ENCODE measurements at regions not wholly inside any gene's neighbourhood (a gene's known extent, or its start where the extent isn't known, plus 50 kb on each side); places are given as distances from the start of the nearest gene placed in this dataset.

DNA sequence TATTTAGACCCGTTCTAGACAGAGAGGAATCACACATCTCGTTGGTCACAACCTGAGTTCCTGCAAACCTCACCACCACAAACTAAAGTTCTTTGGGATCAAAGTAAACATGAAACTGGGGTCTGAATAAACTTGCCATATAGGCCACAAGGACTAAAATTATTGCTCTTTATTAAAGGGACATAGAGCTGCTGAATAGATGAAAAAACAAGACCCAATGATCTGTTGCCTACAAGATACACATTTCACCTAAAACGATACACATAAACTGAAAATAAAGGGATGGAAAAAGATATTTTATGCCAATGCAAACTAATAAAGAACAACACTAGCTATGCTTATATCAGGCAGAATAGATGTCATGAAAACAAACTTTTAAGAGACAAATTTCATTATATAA is 623.0 kb downstream of the TBC1D32 start:
- H3K36me3 ChIP-seq (ENCODE audit: control insufficient read depth, insufficient read depth, low read length) = no peaks in the 10 kb centered on the region
- no peaks in the 10 kb centered on the region for H3K4me1 ChIP-seq (ENCODE audit: control insufficient read depth, insufficient read depth, low read length)
- H3K4ac ChIP-seq (ENCODE audit: low read depth, low read length) = no peak overlapping the region
- H3K23ac ChIP-seq (ENCODE audit: low read depth, low read length) = no peak overlapping the region
- peaks cover 6% of the 10 kb centered on the region for H3K9me3 ChIP-seq (ENCODE audit: control insufficient read depth, insufficient read depth, low read length)
- no peak overlapping the region for H2AK5ac ChIP-seq (ENCODE audit: low read depth, low read length)
- no peaks in the 10 kb centered on the region for H3K79me1 ChIP-seq (ENCODE audit: low read depth in 1 of 2, low read length in 2 of 2)
- H4K5ac ChIP-seq (ENCODE audit: low read depth, low read length) = no peak overlapping the region
- no peak for TF ChIP-seq FOS (IDR thresholded peaks at IDR 0.05; ENCODE audit: low read depth, low read length)
- TF ChIP-seq CHD1 (IDR thresholded peaks at IDR 0.05; ENCODE audit: low read depth, low read length) = no peak
- no peak for TF ChIP-seq NFE2L2 (IDR thresholded peaks at IDR 0.05; ENCODE audit: low read depth, low read length)
- no peak for TF ChIP-seq RCOR1 (IDR thresholded peaks at IDR 0.05; ENCODE audit: insufficient replicate concordance, low read length)
- no peak for TF ChIP-seq BHLHE40 (IDR thresholded peaks at IDR 0.05; ENCODE audit: low read depth, low read length)
- TF ChIP-seq RFX5 (IDR thresholded peaks at IDR 0.05; ENCODE audit: low read depth, low read length) = no peak
- dilution Hi-C loops (cut with HindIII; ENCODE audit: low sequenced_read_pairs, unreplicated experiment) (no loop called here), in situ Hi-C loops (cut with MboI; ENCODE audit: low sequenced_read_pairs) (no loop called here), intact Hi-C loops (cut with micrococcal nuclease) (no loop called here)
- H4K20me1 ChIP-seq (ENCODE audit: insufficient read depth, low read length) = no peaks in the 10 kb centered on the region
- no peak for DNase-seq
- H4K91ac ChIP-seq (ENCODE audit: insufficient read depth, low read depth, low read length) = no peak overlapping the region
- no peak overlapping the region for H2BK15ac ChIP-seq (ENCODE audit: low read depth, low read length)
- no TSS peak for BruUV-seq (replicated peaks)
- no peak overlapping the region for H3K4me3 ChIP-seq (ENCODE audit: insufficient read depth, low read depth, low read length)
- no peak for ATAC-seq (ENCODE audit: low read depth)
- POLR2A ChIA-PET (ENCODE audit: unreplicated experiment) = no interaction called here
- H2AK9ac ChIP-seq (replicated peaks; ENCODE audit: low read depth, low read length, poor library complexity) = no peak overlapping the region
- H3K14ac ChIP-seq (replicated peaks; ENCODE audit: low read depth, low read length) = no peak overlapping the region
- H2BK5ac ChIP-seq (ENCODE audit: low read depth, low read length, poor library complexity, severe bottlenecking) = no peak overlapping the region
- H2AFZ ChIP-seq (replicated peaks; ENCODE audit: low read length, poor library complexity) = no peak overlapping the region
- no peak overlapping the region for H3K18ac ChIP-seq (ENCODE audit: low read depth, low read length)
- H3K56ac ChIP-seq (ENCODE audit: extremely low read depth, insufficient read depth, low read length) = no peak overlapping the region
- H2BK120ac ChIP-seq (ENCODE audit: low read depth, low read length) = no peak overlapping the region
- no CpG with 5 or more reads among the region's 3 CpGs for WGBS, 2 experiments (ENCODE audit: extremely low coverage in 2 of 2, insufficient read length in 1 of 2)
- H2BK20ac ChIP-seq (ENCODE audit: low read depth, low read length) = no peak overlapping the region
- H3K4me2 ChIP-seq (ENCODE audit: low read depth, low read length) = no peak overlapping the region
- H3K27ac ChIP-seq (ENCODE audit: insufficient read depth, low read length) = no peak overlapping the region
- no peaks in the 10 kb centered on the region for H3K27me3 ChIP-seq (ENCODE audit: control insufficient read depth, insufficient read depth, low read length)
- H3K9me1 ChIP-seq (ENCODE audit: insufficient read depth, low read length) = no peaks in the 10 kb centered on the region
- no peak overlapping the region for H3K9ac ChIP-seq (ENCODE audit: low read depth, low read length)
- CTCF ChIA-PET = no interaction called here
- H4K8ac ChIP-seq (ENCODE audit: low read depth in 2 of 2, low read length in 2 of 2) = no peak overlapping the region

Measured in IMR-90 (cell line).